Activated B cell treated with CpG ODN at 0.5 μM for 24 hours (primary cell): ENCODE measurements at regions not wholly inside any gene's neighbourhood (a gene's known extent, or its start where the extent isn't known, plus 50 kb on each side); places are given as distances from the start of the nearest gene placed in this dataset.

Experiments used
- ATAC-seq: fragments of 200-7000 bp; cut with Tn5 transposase; one replicate; pipeline ENCODE4 v1.10.0; 2021; ENCODE audit warnings: low read depth, mild to moderate bottlenecking, moderate library complexity
- CTCF ChIA-PET: fragments of 350-600 bp; sonication (Branson Sonifier 250); formaldehyde crosslinking; loops from one replicate; lab custom pipeline; 2021; ENCODE audit warnings: antibody characterized with exemption; lab: Charles Lee
- POLR2A ChIA-PET: fragments of 350-600 bp; sonication (Branson Sonifier 250); formaldehyde crosslinking; loops from one replicate; lab custom pipeline; 2021; ENCODE audit warnings: antibody characterized with exemption; lab: Charles Lee
- DNase-seq: peaks from one replicate; pipeline ENCODE4 v3.0.0; 2022
- H3K27ac Mint-ChIP-seq: one replicate; pipeline ENCODE4 v1.8.0; 2020; ENCODE audit warnings: mixed read lengths
- H3K27me3 Mint-ChIP-seq: one replicate; pipeline ENCODE4 v1.8.0; 2021; ENCODE audit warnings: mixed read lengths
- H3K36me3 Mint-ChIP-seq: one replicate; pipeline ENCODE4 v1.8.0; 2021; ENCODE audit warnings: low read depth, mixed read lengths
- H3K4me1 Mint-ChIP-seq: one replicate; pipeline ENCODE4 v1.8.0; 2021; ENCODE audit warnings: mixed read lengths
- H3K4me3 Mint-ChIP-seq: one replicate; pipeline ENCODE4 v1.8.0; 2020; ENCODE audit warnings: mild to moderate bottlenecking, mixed read lengths
- H3K9me3 Mint-ChIP-seq: one replicate; pipeline ENCODE4 v1.8.0; 2020; ENCODE audit warnings: mixed read lengths
- CTCF ChIP-seq: fragments of 200-600 bp; IDR thresholded peaks from one replicate; pipeline ENCODE4 v1.8.0; 2022; ENCODE audit warnings: antibody characterized with exemption, mild to moderate bottlenecking
- intact Hi-C: fragments of 100-400 bp; cut with micrococcal nuclease; formaldehyde crosslinking; loops from one replicate; pipeline ENCODE4 v1.15.1; 2024

GRCh38 chr3:43218156-43218555 is 68.2 kb upstream of the SNRK start:
- ATAC-seq: no peak
- Mint-ChIP-seq H3K4me1 (no peaks in the 10 kb centered on the region), H3K9me3 (no peaks in the 10 kb centered on the region), H3K4me3 (no peak overlapping the region), H3K36me3 (no peaks in the 10 kb centered on the region), H3K27me3 (peaks cover 4% of the 10 kb centered on the region), H3K27ac (no peak overlapping the region)
- intact Hi-C loops: no loop called here
- no peak for TF ChIP-seq CTCF
- CTCF ChIA-PET: no interaction called here
- DNase-seq: no peak
- POLR2A ChIA-PET: no interaction called here

- ChIA-PET POLR2A (no interaction called here), CTCF (no interaction called here)
- no peak for TF ChIP-seq CTCF
- Mint-ChIP-seq H3K36me3 (no peaks in the 10 kb centered on the region), H3K27me3 (peaks cover 4% of the 10 kb centered on the region), H3K27ac (no peak overlapping the region), H3K4me1 (no peaks in the 10 kb centered on the region), H3K4me3 (no peak overlapping the region), H3K9me3 (no peaks in the 10 kb centered on the region)
- DNase-seq: no peak
- ATAC-seq: no peak
- intact Hi-C loops: no loop called here
Measured at GRCh38 chr3:43217633-43218032, 68.7 kb upstream of the SNRK start.

GRCh38 chr3:43217206-43217605 is 69.1 kb upstream of the SNRK start:
- intact Hi-C loops: no loop called here
- ATAC-seq (no peak), DNase-seq (no peak)
- no peak for TF ChIP-seq CTCF
- H3K36me3 Mint-ChIP-seq: no peaks in the 10 kb centered on the region
- ChIA-PET POLR2A (no interaction called here), CTCF (no interaction called here)
- peaks cover 4% of the 10 kb centered on the region for H3K27me3 Mint-ChIP-seq
- H3K4me3 Mint-ChIP-seq: no peak overlapping the region
- no peaks in the 10 kb centered on the region for H3K4me1 Mint-ChIP-seq
- H3K9me3 Mint-ChIP-seq: no peaks in the 10 kb centered on the region
- H3K27ac Mint-ChIP-seq: no peak overlapping the region

GRCh38 chr3:43215663-43216275 is 70.6 kb upstream of the SNRK start:
- TF ChIP-seq CTCF: no peak
- Mint-ChIP-seq H3K27ac (no peak overlapping the region), H3K27me3 (peaks cover 4% of the 10 kb centered on the region), H3K4me1 (no peaks in the 10 kb centered on the region), H3K9me3 (no peaks in the 10 kb centered on the region), H3K4me3 (no peak overlapping the region), H3K36me3 (no peaks in the 10 kb centered on the region)
- intact Hi-C loops: no loop called here
- CTCF ChIA-PET: no interaction called here
- POLR2A ChIA-PET: no interaction called here
- no peak for ATAC-seq
- DNase-seq: no peak

- intact Hi-C loops: no loop called here
- Mint-ChIP-seq H3K36me3 (no peaks in the 10 kb centered on the region), H3K9me3 (no peaks in the 10 kb centered on the region), H3K4me1 (no peaks in the 10 kb centered on the region), H3K4me3 (no peak overlapping the region), H3K27me3 (peaks cover 4% of the 10 kb centered on the region), H3K27ac (no peak overlapping the region)
- TF ChIP-seq CTCF: no peak
- no peak for ATAC-seq
- CTCF ChIA-PET: no interaction called here
- no peak for DNase-seq
- POLR2A ChIA-PET: no interaction called here
Measured at GRCh38 chr3:43215138-43215537, 71.2 kb upstream of the SNRK start.
